ENCODE measurements at regions not wholly inside any gene's neighbourhood (a gene's known extent, or its start where the extent isn't known, plus 50 kb on each side); places are given as distances from the start of the nearest gene placed in this dataset.

DNA sequence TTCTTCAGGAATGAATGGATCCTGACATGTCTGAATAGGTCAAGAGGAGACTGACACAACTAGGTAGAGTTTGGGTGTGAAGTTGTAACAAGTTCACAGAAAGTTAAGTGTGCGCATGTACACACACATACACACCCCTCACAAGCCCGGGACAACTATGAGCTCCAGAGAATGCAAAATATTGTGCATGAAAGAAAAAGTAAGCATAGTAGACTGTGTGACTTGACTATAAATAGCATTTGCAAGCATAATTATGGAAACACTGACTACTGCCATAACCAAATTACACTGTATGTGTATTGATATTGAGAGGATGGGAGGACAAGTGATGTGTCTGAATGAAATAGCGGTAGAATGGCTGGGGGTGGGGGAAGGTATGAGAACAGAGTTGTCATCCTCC lies 157.1 kb upstream of the NCK2 start:
- Histone ChIP-seq H3K27ac (ENCODE audit: insufficient read depth, low read length, poor library complexity, severe bottlenecking) (no peak overlapping the region), H3K4me1 (ENCODE audit: control insufficient read depth, insufficient read depth, low read length, poor library complexity, severe bottlenecking) (no peaks in the 10 kb centered on the region), H3K9me3 (ENCODE audit: control insufficient read depth in 2 of 2, low read length in 2 of 2) (peaks cover 4 to 11% of the 10 kb centered on the region in 2 experiments), H3K4me3 (ENCODE audit: low read depth, low read length) (no peak overlapping the region), H3K27me3 (ENCODE audit: control insufficient read depth, insufficient read depth, low read length) (no peaks in the 10 kb centered on the region), H3K36me3 (ENCODE audit: control insufficient read depth, insufficient read depth, low read length) (no peaks in the 10 kb centered on the region)
- Mint-ChIP-seq H3K4me3 (no peak overlapping the region), H3K9me3 (peaks cover 0 to 18% (median 4%) of the 10 kb centered on the region in 7 donors), H3K4me1 (peaks cover 4 to 19% (median 10%) of the 10 kb centered on the region in 4 donors), H3K36me3 (peaks cover 14% of the 10 kb centered on the region), H3K27me3 (peaks cover 6% of the 10 kb centered on the region), H3K27ac (no peak overlapping the region)
- no peak for DNase-seq
- ATAC-seq (ENCODE audit: low read depth in 2 of 2): no peak

DNA sequence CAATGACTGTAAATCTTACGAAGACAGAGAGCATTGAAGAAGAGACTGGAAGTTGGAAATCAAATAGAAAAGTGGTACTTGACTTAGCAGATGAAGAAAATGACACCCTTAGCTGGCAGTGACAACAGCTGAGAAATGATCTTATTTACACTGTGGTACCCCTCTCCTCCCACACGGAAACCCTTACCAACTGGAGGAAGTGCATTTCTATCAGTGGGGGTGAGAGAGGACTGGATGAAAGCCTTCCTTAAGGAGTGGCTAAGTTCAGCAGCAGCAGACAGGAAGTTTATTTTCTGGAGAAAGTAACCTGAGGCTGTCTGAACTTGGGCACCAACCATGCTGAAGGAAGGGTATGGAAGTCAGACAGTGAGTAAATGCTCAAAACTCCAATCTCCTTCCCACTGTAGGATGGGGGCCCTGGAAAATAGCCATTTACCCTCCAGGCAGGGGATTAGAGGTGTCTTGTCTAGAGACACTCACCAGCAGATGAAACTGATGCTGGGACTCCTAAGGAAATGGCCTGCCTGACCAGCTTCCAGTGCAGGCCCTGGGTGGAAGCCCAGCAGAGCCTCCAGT lies 160.2 kb upstream of the NCK2 start:
- no peaks in the 10 kb centered on the region for H3K36me3 ChIP-seq (ENCODE audit: control insufficient read depth, insufficient read depth, low read length)
- H3K27me3 Mint-ChIP-seq: no peaks in the 10 kb centered on the region
- peaks cover 0 to 14% (median 4%) of the 10 kb centered on the region in 7 donors for H3K9me3 Mint-ChIP-seq
- H3K27ac ChIP-seq (ENCODE audit: insufficient read depth, low read length, poor library complexity, severe bottlenecking): no peak overlapping the region
- no peak overlapping the region for H3K4me3 ChIP-seq (ENCODE audit: low read depth, low read length)
- peaks cover 12% of the 10 kb centered on the region for H3K36me3 Mint-ChIP-seq
- no peaks in the 10 kb centered on the region for H3K27me3 ChIP-seq (ENCODE audit: control insufficient read depth, insufficient read depth, low read length)
- H3K4me1 Mint-ChIP-seq: peaks cover 4 to 30% (median 12%) of the 10 kb centered on the region in 4 donors
- H3K9me3 ChIP-seq (ENCODE audit: control insufficient read depth in 2 of 2, low read length in 2 of 2): peaks cover 4 to 9% of the 10 kb centered on the region in 2 experiments
- no peak overlapping the region for H3K4me3 Mint-ChIP-seq
- no peak for ATAC-seq (ENCODE audit: low read depth in 2 of 2)
- H3K4me1 ChIP-seq (ENCODE audit: control insufficient read depth, insufficient read depth, low read length, poor library complexity, severe bottlenecking): no peaks in the 10 kb centered on the region
- H3K27ac Mint-ChIP-seq: no peak overlapping the region
- peak in 1 of 3 donors; percentile 15 for DNase-seq

DNA sequence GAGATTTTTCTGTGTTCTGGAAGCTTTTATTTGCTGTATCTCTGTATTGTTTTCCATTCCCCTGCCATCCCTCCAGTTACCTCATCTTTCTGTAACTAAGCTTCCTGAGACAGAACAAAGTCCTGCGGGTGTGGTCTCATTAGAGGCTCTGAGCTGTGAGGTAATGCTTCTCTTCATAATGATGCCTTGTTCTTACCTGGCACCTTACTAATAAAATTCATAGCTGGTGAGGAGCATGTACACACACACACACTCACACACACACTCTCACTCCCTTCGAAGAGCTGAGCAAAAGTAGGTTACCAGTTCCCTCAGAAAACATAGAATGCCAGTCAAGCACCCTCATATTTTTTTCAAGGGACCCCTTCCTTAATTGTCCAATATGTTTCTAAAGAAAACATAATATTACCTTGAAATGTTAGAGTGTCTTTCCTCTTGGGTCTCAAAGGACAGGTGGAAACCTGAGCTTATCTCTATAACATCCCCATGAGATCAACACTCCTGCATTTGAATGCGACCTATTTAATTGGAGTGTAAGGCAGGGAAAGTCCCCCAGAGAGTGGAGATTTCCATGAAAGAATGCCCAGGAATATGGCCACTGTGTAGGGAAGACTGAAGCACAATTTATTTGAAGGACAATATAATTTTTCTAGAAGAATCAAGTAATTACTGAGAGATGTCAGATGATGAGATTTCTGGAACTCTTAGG lies 161.6 kb upstream of the NCK2 start:
- Histone ChIP-seq H3K36me3 (ENCODE audit: control insufficient read depth, insufficient read depth, low read length) (no peaks in the 10 kb centered on the region), H3K4me1 (ENCODE audit: control insufficient read depth, insufficient read depth, low read length, poor library complexity, severe bottlenecking) (no peaks in the 10 kb centered on the region), H3K27me3 (ENCODE audit: control insufficient read depth, insufficient read depth, low read length) (no peaks in the 10 kb centered on the region), H3K4me3 (ENCODE audit: low read depth, low read length) (no peak overlapping the region), H3K9me3 (ENCODE audit: control insufficient read depth in 2 of 2, low read length in 2 of 2) (no peaks in the 10 kb centered on the region), H3K27ac (ENCODE audit: insufficient read depth, low read length, poor library complexity, severe bottlenecking) (no peak overlapping the region)
- Mint-ChIP-seq H3K27me3 (no peaks in the 10 kb centered on the region), H3K4me3 (no peak overlapping the region), H3K4me1 (peaks cover 4 to 30% (median 12%) of the 10 kb centered on the region in 4 donors), H3K27ac (peak overlapping the region in 2 of 3 donors; percentile 23 to 38), H3K9me3 (peaks cover 0 to 7% (median 3%) of the 10 kb centered on the region in 7 donors), H3K36me3 (peaks cover 8% of the 10 kb centered on the region)
- ATAC-seq (ENCODE audit: low read depth in 2 of 2) (no peak), DNase-seq (peak in 1 of 3 donors; percentile 14)

DNA sequence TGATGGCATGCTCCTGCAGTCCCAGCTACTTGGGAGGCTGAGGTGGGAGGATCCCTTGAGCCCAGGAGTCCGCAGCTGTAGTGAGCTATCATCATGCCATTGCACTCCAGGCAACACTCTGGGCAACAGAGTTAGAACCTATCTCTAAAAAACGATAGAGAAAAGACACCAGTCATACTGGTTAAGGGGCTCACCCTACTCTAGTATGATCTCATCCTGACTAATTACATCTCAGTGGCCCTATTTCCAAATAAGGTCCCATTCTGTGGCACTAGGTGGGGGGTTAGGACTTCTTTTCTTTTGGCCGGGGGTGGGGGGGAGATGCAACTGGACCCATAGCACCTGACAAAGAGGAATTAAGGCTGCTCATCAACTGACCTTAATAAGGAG lies 163.2 kb upstream of the NCK2 start:
- Histone ChIP-seq H3K4me1 (ENCODE audit: control insufficient read depth, insufficient read depth, low read length, poor library complexity, severe bottlenecking) (peaks cover 4% of the 10 kb centered on the region), H3K9me3 (ENCODE audit: control insufficient read depth in 2 of 2, low read length in 2 of 2) (no peaks in the 10 kb centered on the region), H3K4me3 (ENCODE audit: low read depth, low read length) (no peak overlapping the region), H3K27ac (ENCODE audit: insufficient read depth, low read length, poor library complexity, severe bottlenecking) (no peak overlapping the region), H3K36me3 (ENCODE audit: control insufficient read depth, insufficient read depth, low read length) (no peaks in the 10 kb centered on the region), H3K27me3 (ENCODE audit: control insufficient read depth, insufficient read depth, low read length) (no peaks in the 10 kb centered on the region)
- Mint-ChIP-seq H3K9me3 (peaks cover 0 to 3% (median 0%) of the 10 kb centered on the region in 7 donors), H3K4me3 (no peak overlapping the region), H3K27ac (peak overlapping the region in 1 of 3 donors; percentile 26), H3K27me3 (no peaks in the 10 kb centered on the region), H3K36me3 (peaks cover 8% of the 10 kb centered on the region), H3K4me1 (peaks cover 5 to 34% (median 13%) of the 10 kb centered on the region in 4 donors)
- ATAC-seq (ENCODE audit: low read depth in 2 of 2) (no peak), DNase-seq (no peak)

DNA sequence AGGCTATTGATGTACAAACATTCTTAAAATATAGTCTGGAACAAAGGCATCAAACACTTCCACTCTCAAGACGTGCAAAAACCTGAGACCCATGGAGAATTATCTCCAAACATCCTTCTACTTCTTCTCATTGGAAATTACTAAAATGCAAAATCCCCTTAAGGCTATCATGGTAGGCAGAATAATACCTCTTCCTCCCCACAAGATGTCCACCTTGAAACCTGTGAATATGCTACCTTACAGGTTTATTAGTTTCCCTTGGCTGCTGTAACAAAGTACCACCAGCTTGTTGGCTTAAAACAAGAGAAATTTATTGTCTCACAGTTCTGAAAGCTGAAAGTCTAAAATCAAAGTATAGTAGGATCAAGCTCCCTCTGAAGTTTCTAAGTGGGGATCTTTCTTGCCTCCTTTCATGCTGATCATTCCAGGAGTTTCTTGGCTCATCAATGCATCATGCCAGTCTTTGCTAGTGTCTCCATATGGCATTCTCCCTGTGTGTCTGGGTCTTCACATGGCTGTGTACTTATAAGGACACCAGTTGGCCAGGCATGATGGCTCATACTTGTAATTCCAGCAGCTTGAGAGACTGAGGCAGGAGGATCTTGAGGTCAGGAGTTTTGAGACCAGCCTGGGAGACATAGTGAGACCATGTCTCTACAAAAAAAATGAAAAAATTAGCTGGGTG lies 163.7 kb upstream of the NCK2 start:
- ATAC-seq (ENCODE audit: low read depth in 2 of 2): no peak
- no peaks in the 10 kb centered on the region for H3K9me3 ChIP-seq (ENCODE audit: control insufficient read depth in 2 of 2, low read length in 2 of 2)
- Mint-ChIP-seq H3K4me1 (peaks cover 9 to 38% (median 18%) of the 10 kb centered on the region in 4 donors), H3K36me3 (peaks cover 8% of the 10 kb centered on the region), H3K27ac (no peak overlapping the region), H3K4me3 (no peak overlapping the region), H3K9me3 (peaks cover 0 to 3% (median 0%) of the 10 kb centered on the region in 7 donors), H3K27me3 (peaks cover 3% of the 10 kb centered on the region)
- no peak overlapping the region for H3K27ac ChIP-seq (ENCODE audit: insufficient read depth, low read length, poor library complexity, severe bottlenecking)
- H3K4me1 ChIP-seq (ENCODE audit: control insufficient read depth, insufficient read depth, low read length, poor library complexity, severe bottlenecking): peaks cover 9% of the 10 kb centered on the region
- DNase-seq: peak in 1 of 3 donors; percentile 19
- H3K4me3 ChIP-seq (ENCODE audit: low read depth, low read length): no peak overlapping the region
- H3K36me3 ChIP-seq (ENCODE audit: control insufficient read depth, insufficient read depth, low read length): no peaks in the 10 kb centered on the region
- no peaks in the 10 kb centered on the region for H3K27me3 ChIP-seq (ENCODE audit: control insufficient read depth, insufficient read depth, low read length)

DNA sequence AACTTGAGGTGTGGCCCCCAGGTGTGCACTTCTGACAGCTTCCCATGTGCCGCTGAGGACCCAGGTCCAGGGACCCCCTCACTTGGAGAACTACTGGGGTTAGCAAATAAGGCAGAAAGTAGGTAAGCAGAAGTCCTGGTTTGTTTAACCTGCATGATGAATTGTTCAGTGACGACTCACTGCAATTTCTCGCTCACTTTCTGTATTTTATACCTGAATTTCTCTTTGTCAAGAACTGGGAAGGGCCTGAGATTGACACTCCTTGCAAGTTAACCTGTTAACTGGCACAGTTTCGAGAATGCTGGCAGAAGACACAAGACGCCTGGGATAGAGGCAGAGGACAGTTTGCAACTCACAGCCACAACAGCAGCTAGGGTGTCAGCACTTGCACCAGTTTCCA lies 164.5 kb upstream of the NCK2 start:
- Histone ChIP-seq H3K27me3 (ENCODE audit: control insufficient read depth, insufficient read depth, low read length) (no peaks in the 10 kb centered on the region), H3K9me3 (ENCODE audit: control insufficient read depth in 2 of 2, low read length in 2 of 2) (no peaks in the 10 kb centered on the region), H3K4me1 (ENCODE audit: control insufficient read depth, insufficient read depth, low read length, poor library complexity, severe bottlenecking) (peaks cover 9% of the 10 kb centered on the region), H3K36me3 (ENCODE audit: control insufficient read depth, insufficient read depth, low read length) (no peaks in the 10 kb centered on the region), H3K4me3 (ENCODE audit: low read depth, low read length) (no peak overlapping the region), H3K27ac (ENCODE audit: insufficient read depth, low read length, poor library complexity, severe bottlenecking) (no peak overlapping the region)
- Mint-ChIP-seq H3K27me3 (peaks cover 4% of the 10 kb centered on the region), H3K9me3 (peaks cover 0 to 2% (median 0%) of the 10 kb centered on the region in 7 donors), H3K36me3 (peaks cover 5% of the 10 kb centered on the region), H3K4me1 (peaks cover 9 to 43% (median 22%) of the 10 kb centered on the region in 4 donors), H3K4me3 (no peak overlapping the region), H3K27ac (peak overlapping the region in 1 of 3 donors; percentile 55)
- ATAC-seq (ENCODE audit: low read depth in 2 of 2): no peak
- DNase-seq: no peak

DNA sequence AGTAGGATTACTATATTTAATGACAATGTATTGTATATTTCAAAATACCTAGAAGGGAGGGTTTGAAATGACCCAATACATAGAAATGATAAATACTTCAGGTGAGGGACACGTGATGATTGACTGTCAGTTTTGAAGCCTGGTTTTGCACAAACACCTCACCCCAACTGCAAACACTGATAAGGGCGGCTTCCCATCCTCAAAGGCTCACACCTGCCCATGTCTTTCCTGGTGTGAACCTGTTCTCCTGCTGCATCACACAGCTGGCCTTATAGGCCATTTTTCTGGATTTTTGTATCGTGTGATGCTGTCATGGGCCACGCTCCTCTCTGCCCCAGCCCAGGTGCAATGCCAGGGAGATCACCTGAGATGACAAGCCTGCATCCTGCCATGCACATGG lies 166.5 kb upstream of the NCK2 start:
- ATAC-seq (ENCODE audit: low read depth in 2 of 2) (no peak), DNase-seq (no peak)
- no peak overlapping the region for H3K27ac ChIP-seq (ENCODE audit: insufficient read depth, low read length, poor library complexity, severe bottlenecking)
- H3K27me3 Mint-ChIP-seq: peaks cover 4% of the 10 kb centered on the region
- no peaks in the 10 kb centered on the region for H3K27me3 ChIP-seq (ENCODE audit: control insufficient read depth, insufficient read depth, low read length)
- peaks cover 9% of the 10 kb centered on the region for H3K4me1 ChIP-seq (ENCODE audit: control insufficient read depth, insufficient read depth, low read length, poor library complexity, severe bottlenecking)
- H3K27ac Mint-ChIP-seq: peak overlapping the region in 1 of 3 donors; percentile 38
- H3K4me3 ChIP-seq (ENCODE audit: low read depth, low read length): no peak overlapping the region
- no peaks in the 10 kb centered on the region for H3K36me3 ChIP-seq (ENCODE audit: control insufficient read depth, insufficient read depth, low read length)
- peaks cover 0 to 1% (median 0%) of the 10 kb centered on the region in 7 donors for H3K9me3 Mint-ChIP-seq
- no peaks in the 10 kb centered on the region for H3K9me3 ChIP-seq (ENCODE audit: control insufficient read depth in 2 of 2, low read length in 2 of 2)
- peaks cover 6 to 30% (median 18%) of the 10 kb centered on the region in 4 donors for H3K4me1 Mint-ChIP-seq
- no peaks in the 10 kb centered on the region for H3K36me3 Mint-ChIP-seq
- H3K4me3 Mint-ChIP-seq: no peak overlapping the region
